Right lobe of liver (tissue), 4 donors: ENCODE measurements at regions not wholly inside any gene's neighbourhood (a gene's known extent, or its start where the extent isn't known, plus 50 kb on each side); places are given as distances from the start of the nearest gene placed in this dataset.

Source experiments
- CTCF ChIP-seq, 4 donors: fragments of 200-600 bp in 3 of 4; fragments of 450-650 bp in 1 of 4; IDR thresholded peaks; one replicate each; pipeline versions ENCODE4 v1.5.1 to v1.8.0; 2016 to 2022; ENCODE audit warnings: antibody characterized with exemption in 4 of 4, mild to moderate bottlenecking in 2 of 4
- POLR2A ChIP-seq: fragments of 450-650 bp; IDR thresholded peaks from one replicate; pipeline ENCODE4 v1.6.1; 2017; ENCODE audit warnings: antibody characterized with exemption, mild to moderate bottlenecking
- donor health status: DM: no; HTN: no; CAD: no.
- donor health status: DM: no; HTN: no; CAD: no.
- donor health status: DM: no; HTN: yes; CAD: no.

GRCh38 chr16:51638339-51639135, 487.5 kb upstream of the SALL1 start:
- TF ChIP-seq POLR2A (no peak), CTCF (IDR thresholded peaks at IDR 0.05) (no peak)
